Prostate gland (tissue), 2 donors: ENCODE measurements at regions not wholly inside any gene's neighbourhood (a gene's known extent, or its start where the extent isn't known, plus 50 kb on each side); places are given as distances from the start of the nearest gene placed in this dataset.

Source experiments
- CTCF ChIP-seq, 4 experiments: fragments of 200-600 bp in 2 of 4; fragments of 450-650 bp in 2 of 4; sonication (generic) in 2 of 4; IDR thresholded peaks; 1 replicate in 3 of 4; 2 replicates in 1 of 4; pipeline ENCODE4 v1.5.1; 2016 to 2019; ENCODE audit warnings: antibody characterized with exemption in 4 of 4, mild to moderate bottlenecking in 2 of 4, moderate library complexity in 2 of 4
- POLR2A ChIP-seq: fragments of 450-650 bp; IDR thresholded peaks from one replicate; pipeline ENCODE4 v1.6.1; 2016; ENCODE audit warnings: antibody characterized with exemption, mild to moderate bottlenecking
- POLR2AphosphoS5 ChIP-seq: sonication (generic); formaldehyde crosslinking; IDR thresholded peaks from one replicate; pipeline ENCODE4 v1.6.1; 2017; ENCODE audit warnings: antibody characterized with exemption

DNA sequence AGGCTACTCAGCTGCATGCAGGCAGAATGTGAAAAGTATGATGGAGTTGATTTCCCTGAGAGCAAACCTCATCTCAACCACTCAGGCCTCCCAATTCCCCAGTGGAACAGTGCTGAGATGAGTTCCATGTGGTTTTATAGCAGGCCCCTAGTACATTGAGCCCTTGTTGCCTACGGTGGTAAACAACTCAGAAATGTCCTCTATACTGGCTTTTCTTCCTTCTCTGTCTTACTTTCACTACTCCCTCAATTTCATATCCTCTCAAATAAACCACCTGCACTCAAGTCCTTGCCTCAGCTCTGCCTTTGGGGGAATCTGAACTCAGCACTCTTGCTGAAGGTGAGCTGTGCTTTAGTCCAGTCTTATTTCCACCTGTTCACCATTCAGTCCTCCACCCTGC lies 399.9 kb downstream of the PDCD6IP start:
- TF ChIP-seq POLR2AphosphoS5 (no peak), CTCF (IDR thresholded peaks at IDR 0.05) (no peak), POLR2A (no peak)
